ENCODE measurements at regions not wholly inside any gene's neighbourhood (a gene's known extent, or its start where the extent isn't known, plus 50 kb on each side); places are given as distances from the start of the nearest gene placed in this dataset.
A peak's percentile ranks its signal among the peaks of the same experiment; 100 is the strongest.

GRCh38 chr1:228923973-228924686 lies 188.9 kb downstream of the RHOU start:
- no peak for DNase-seq

GRCh38 chr1:228925691-228926090 lies 190.4 kb downstream of the RHOU start:
- DNase-seq: peak; percentile 24

- no peak for DNase-seq
Observed at GRCh38 chr1:228927421-228927820, 192.1 kb downstream of the RHOU start.

GRCh38 chr1:228927946-228928898 lies 192.9 kb downstream of the RHOU start:
- no peak for DNase-seq

GRCh38 chr1:228929476-228930027 lies 194.3 kb downstream of the RHOU start:
- no peak for DNase-seq

GRCh38 chr1:228930479-228930957 lies 195.2 kb downstream of the RHOU start:
- DNase-seq: no peak

- DNase-seq: no peak
Observed at GRCh38 chr1:228933753-228934152, 198.5 kb downstream of the RHOU start.

GRCh38 chr1:228935198-228935663 lies 200.0 kb downstream of the RHOU start:
- no peak for DNase-seq

GRCh38 chr1:228935855-228936727 lies 200.8 kb downstream of the RHOU start:
- DNase-seq: peak; percentile 50

- no peak for DNase-seq
Observed at GRCh38 chr1:228936881-228937280, 201.6 kb downstream of the RHOU start.

- no peak for DNase-seq
Observed at GRCh38 chr1:228937351-228937750, 202.1 kb downstream of the RHOU start.

- DNase-seq: no peak
Observed at GRCh38 chr1:228937851-228938536, 202.7 kb downstream of the RHOU start.

- peak; percentile 49 for DNase-seq
Observed at GRCh38 chr1:228938537-228938901, 203.2 kb downstream of the RHOU start.

GRCh38 chr1:228939001-228939691 lies 203.9 kb downstream of the RHOU start:
- no peak for DNase-seq

GRCh38 chr1:228939881-228940392 lies 204.7 kb downstream of the RHOU start:
- no peak for DNase-seq

- DNase-seq: no peak
Observed at GRCh38 chr1:228940526-228940925, 205.2 kb downstream of the RHOU start.

GRCh38 chr1:228940926-228941325 lies 205.6 kb downstream of the RHOU start:
- DNase-seq: peak; percentile 69

- peak; percentile 42 for DNase-seq
Observed at GRCh38 chr1:228941666-228942065, 206.4 kb downstream of the RHOU start.

- DNase-seq: no peak
Observed at GRCh38 chr1:228943436-228943835, 208.2 kb downstream of the RHOU start.

- peak; percentile 36 for DNase-seq
Observed at GRCh38 chr1:228944296-228944695, 209.0 kb downstream of the RHOU start.

GRCh38 chr1:228944935-228945371 lies 209.7 kb downstream of the RHOU start:
- DNase-seq: peak; percentile 57
